SU-DHL-6 (cell line): ENCODE measurements at regions not wholly inside any gene's neighbourhood (a gene's known extent, or its start where the extent isn't known, plus 50 kb on each side); places are given as distances from the start of the nearest gene placed in this dataset.

Experiments used
- H2AFZ ChIP-seq: fragments of 200-600 bp; sonication (generic); 2 replicates; pipeline ENCODE4 v1.6.1; 2014; ENCODE audit warnings: low read depth, mild to moderate bottlenecking, moderate library complexity, mixed read lengths, antibody characterized with exemption, low read length; ENCODE audit not compliant: severe bottlenecking
- H3F3A ChIP-seq: fragments of 200-600 bp; shearing (Covaris generic); 2 replicates; pipeline ENCODE4 v1.6.0; 2016; ENCODE audit warnings: antibody characterized with exemption, mild to moderate bottlenecking; ENCODE audit not compliant: insufficient read depth
- H3K27ac ChIP-seq: fragments of 200-600 bp; sonication (generic); 2 replicates; pipeline ENCODE4 v1.5.1; 2016; ENCODE audit warnings: low read depth, mild to moderate bottlenecking, low read length, moderate library complexity, mixed read lengths
- H3K27me3 ChIP-seq: fragments of 200-600 bp; sonication (generic), shearing (Covaris generic); 2 replicates; pipeline ENCODE4 v1.6.0; 2014; ENCODE audit warnings: mild to moderate bottlenecking, low read length
- H3K36me3 ChIP-seq: fragments of 200-600 bp; sonication (generic); 2 replicates; pipeline ENCODE4 v1.6.1; 2014; ENCODE audit warnings: mild to moderate bottlenecking, low read length, mixed read lengths
- H3K4me2 ChIP-seq: fragments of 300-600, 200-600 bp; shearing (Covaris generic), sonication (generic); 2 replicates; pipeline ENCODE4 v1.6.0; 2014; ENCODE audit warnings: low read length, low read depth, mild to moderate bottlenecking; ENCODE audit not compliant: poor library complexity, severe bottlenecking
- H3K4me3 ChIP-seq: fragments of 200-600 bp; sonication (generic); 2 replicates; pipeline ENCODE4 v1.5.1; 2014; ENCODE audit warnings: antibody characterized with exemption, low read length, mild to moderate bottlenecking, mixed read lengths; ENCODE audit not compliant: insufficient read depth, poor library complexity, severe bottlenecking
- H3K79me2 ChIP-seq: fragments of 200-600 bp; sonication (generic); 2 replicates; pipeline ENCODE4 v1.6.1; 2014; ENCODE audit warnings: mild to moderate bottlenecking, low read length, moderate library complexity; ENCODE audit not compliant: insufficient read depth
- H3K9ac ChIP-seq: fragments of 200-600 bp; sonication (generic); 2 replicates; pipeline ENCODE4 v1.7.0; 2014; ENCODE audit warnings: mild to moderate bottlenecking, low read length
- H3K9me2 ChIP-seq: fragments of 200-600 bp; sonication (generic); replicated peaks from 2 replicates; pipeline ENCODE4 v1.6.1; 2014; ENCODE audit warnings: low read length; ENCODE audit not compliant: insufficient read depth
- H3K9me3 ChIP-seq: fragments of 200-600 bp; sonication (generic); 2 replicates; pipeline ENCODE4 v1.6.1; 2014; ENCODE audit warnings: low read length, mixed read lengths; ENCODE audit not compliant: insufficient read depth
- H4K20me1 ChIP-seq: fragments of 200-600 bp; sonication (generic); 2 replicates; pipeline ENCODE4 v1.6.1; 2014; ENCODE audit warnings: low read depth, mild to moderate bottlenecking, antibody characterized with exemption, low read length, moderate library complexity, mixed read lengths
- CTCF ChIP-seq: fragments of 200-600 bp; sonication (generic); IDR thresholded peaks from one replicate; pipeline ENCODE4 v1.5.1; 2017; ENCODE audit warnings: antibody characterized with exemption, mild to moderate bottlenecking, low read length, moderate library complexity; ENCODE audit not compliant: insufficient read depth, poor library complexity, severe bottlenecking
- EZH2phosphoT487 ChIP-seq: fragments of 200-600 bp; sonication (generic), shearing (Covaris generic); conservative IDR thresholded peaks from 2 replicates; pipeline ENCODE4 v1.6.1; 2018; ENCODE audit warnings: mild to moderate bottlenecking, antibody characterized with exemption, low read length, moderate library complexity, mixed read lengths

- no peak overlapping the region for H3K4me2 ChIP-seq
Measured at GRCh38 chr5:62043289-62044280, 262.4 kb upstream of the KIF2A start.

GRCh38 chr5:62044989-62045388 is 261.0 kb upstream of the KIF2A start:
- Histone ChIP-seq H3K9me2 (no peaks in the 10 kb centered on the region), H3K27ac (no peak overlapping the region), H3K9me3 (no peaks in the 10 kb centered on the region), H3K9ac (no peak overlapping the region), H3K4me2 (no peak overlapping the region), H3K27me3 (no peaks in the 10 kb centered on the region), H3K36me3 (no peaks in the 10 kb centered on the region), H2AFZ (no peak overlapping the region), H4K20me1 (no peaks in the 10 kb centered on the region), H3F3A (no peaks in the 10 kb centered on the region), H3K79me2 (no peaks in the 10 kb centered on the region), H3K4me3 (no peak overlapping the region)
- TF ChIP-seq EZH2phosphoT487 (no peak), CTCF (no peak)

More at GRCh38 chr5:62043289-62044280, 262.4 kb upstream of the KIF2A start:
- Histone ChIP-seq H3K4me3 (no peak overlapping the region), H3K9ac (no peak overlapping the region), H3K79me2 (no peaks in the 10 kb centered on the region), H3K36me3 (no peaks in the 10 kb centered on the region), H2AFZ (no peak overlapping the region), H3K9me2 (no peaks in the 10 kb centered on the region), H3K9me3 (no peaks in the 10 kb centered on the region), H3K27ac (no peak overlapping the region), H3K27me3 (no peaks in the 10 kb centered on the region), H3F3A (no peaks in the 10 kb centered on the region), H4K20me1 (no peaks in the 10 kb centered on the region)
- TF ChIP-seq CTCF (no peak), EZH2phosphoT487 (no peak)

GRCh38 chr5:62046191-62046590 is 259.8 kb upstream of the KIF2A start:
- Histone ChIP-seq H3K36me3 (no peaks in the 10 kb centered on the region), H3K9ac (no peak overlapping the region), H3K4me2 (no peak overlapping the region), H3K9me3 (no peaks in the 10 kb centered on the region), H3K27ac (no peak overlapping the region), H2AFZ (no peak overlapping the region), H3K9me2 (no peaks in the 10 kb centered on the region), H3F3A (no peaks in the 10 kb centered on the region), H4K20me1 (no peaks in the 10 kb centered on the region), H3K4me3 (no peak overlapping the region), H3K79me2 (no peaks in the 10 kb centered on the region), H3K27me3 (no peaks in the 10 kb centered on the region)
- TF ChIP-seq CTCF (no peak), EZH2phosphoT487 (no peak)
